MM.1S (cell line): ENCODE measurements at regions not wholly inside any gene's neighbourhood (a gene's known extent, or its start where the extent isn't known, plus 50 kb on each side); places are given as distances from the start of the nearest gene placed in this dataset.

Experiments
- DNase-seq: peaks from one replicate; pipeline ENCODE4 v3.0.0-alpha.2; 2015
- H2AFZ ChIP-seq: fragments of 300-600 bp; sonication (generic); 2 replicates; pipeline ENCODE4 v1.6.0; 2016; ENCODE audit warnings: antibody characterized with exemption, low read length
- H3F3A ChIP-seq: fragments of 300-600 bp; sonication (generic); 2 replicates; pipeline ENCODE4 v1.6.1; 2016; ENCODE audit warnings: mild to moderate bottlenecking, antibody characterized with exemption, low read length, moderate library complexity, mixed read lengths; ENCODE audit not compliant: insufficient read depth
- H3K27ac ChIP-seq: fragments of 300-600 bp; sonication (generic); 2 replicates; pipeline ENCODE4 v1.5.1; 2016; ENCODE audit warnings: mild to moderate bottlenecking, low read length
- H3K27me3 ChIP-seq: fragments of 300-600 bp; sonication (generic); replicated peaks from 2 replicates; pipeline ENCODE4 v1.6.0; 2016; ENCODE audit warnings: low read length; ENCODE audit not compliant: insufficient read depth
- H3K36me3 ChIP-seq: fragments of 300-600 bp; sonication (generic); replicated peaks from 2 replicates; pipeline ENCODE4 v1.6.1; 2016; ENCODE audit warnings: mild to moderate bottlenecking, low read length, mixed read lengths; ENCODE audit not compliant: insufficient read depth
- H3K4me1 ChIP-seq: fragments of 300-600 bp; sonication (generic); 2 replicates; pipeline ENCODE4 v1.6.1; 2016; ENCODE audit warnings: low read length, mixed read lengths
- H3K4me2 ChIP-seq: fragments of 300-600 bp; sonication (generic); 2 replicates; pipeline ENCODE4 v1.6.0; 2016; ENCODE audit warnings: low read depth, low read length
- H3K4me3 ChIP-seq: fragments of 300-600 bp; sonication (generic); 2 replicates; pipeline ENCODE4 v1.5.1; 2016; ENCODE audit warnings: low read length, mixed read lengths
- H3K79me2 ChIP-seq: fragments of 300-600 bp; sonication (generic); 2 replicates; pipeline ENCODE4 v1.6.1; 2016; ENCODE audit warnings: mixed run types, low read length, mixed read lengths
- H3K9ac ChIP-seq: fragments of 300-600 bp; sonication (generic); 2 replicates; pipeline ENCODE4 v1.6.1; 2016; ENCODE audit warnings: low read length, mixed read lengths
- H3K9me2 ChIP-seq: fragments of 300-600 bp; sonication (generic); replicated peaks from 2 replicates; pipeline ENCODE4 v1.6.1; 2016; ENCODE audit warnings: mild to moderate bottlenecking, low read length, mixed read lengths; ENCODE audit not compliant: insufficient read depth
- H3K9me3 ChIP-seq: fragments of 300-600 bp; sonication (generic); replicated peaks from 2 replicates; pipeline ENCODE4 v1.6.1; 2016; ENCODE audit warnings: mild to moderate bottlenecking, low read length, mixed read lengths; ENCODE audit not compliant: insufficient read depth
- H4K20me1 ChIP-seq: fragments of 300-600 bp; sonication (generic); 2 replicates; pipeline ENCODE4 v1.6.1; 2016; ENCODE audit warnings: mild to moderate bottlenecking, low read length, moderate library complexity, mixed read lengths; ENCODE audit not compliant: insufficient read depth
- CTCF ChIP-seq: fragments of 300-600 bp; sonication (generic); IDR thresholded peaks from 2 replicates; pipeline ENCODE4 v1.5.1; 2016; ENCODE audit warnings: antibody characterized with exemption, low read length, mixed read lengths
- EZH2 ChIP-seq: fragments of 300-600 bp; sonication (generic); optimal IDR thresholded peaks from 2 replicates; pipeline ENCODE3; 2017; ENCODE audit warnings: low read depth, mild to moderate bottlenecking, antibody characterized with exemption, low read length, mixed read lengths
- EZH2phosphoT487 ChIP-seq: fragments of 300-600 bp; sonication (generic); IDR thresholded peaks from 2 replicates; pipeline ENCODE4 v1.6.1; 2018; ENCODE audit warnings: antibody characterized with exemption, low read length

GRCh38 chr9:118640836-118641560 is 728.2 kb downstream of the BRINP1 start:
- Histone ChIP-seq H4K20me1 (no peaks in the 10 kb centered on the region), H2AFZ (no peak overlapping the region), H3K9ac (no peak overlapping the region), H3K79me2 (no peaks in the 10 kb centered on the region), H3K36me3 (no peaks in the 10 kb centered on the region), H3K27ac (no peak overlapping the region), H3K27me3 (no peaks in the 10 kb centered on the region), H3K4me2 (no peak overlapping the region), H3K9me2 (no peaks in the 10 kb centered on the region), H3K4me3 (no peak overlapping the region), H3F3A (no peaks in the 10 kb centered on the region), H3K4me1 (no peaks in the 10 kb centered on the region), H3K9me3 (no peaks in the 10 kb centered on the region; the same call in 1 of the 2 replicates)
- TF ChIP-seq EZH2phosphoT487 = no peak
- TF ChIP-seq EZH2 = no peak
- TF ChIP-seq CTCF = no peak
- no peak for DNase-seq

- Histone ChIP-seq H3F3A (no peaks in the 10 kb centered on the region), H3K9ac (no peak overlapping the region), H3K27ac (no peak overlapping the region), H3K9me3 (no peaks in the 10 kb centered on the region; the same call in 1 of the 2 replicates), H3K4me3 (no peak overlapping the region), H3K79me2 (no peaks in the 10 kb centered on the region), H3K36me3 (no peaks in the 10 kb centered on the region), H2AFZ (no peak overlapping the region), H3K4me1 (no peaks in the 10 kb centered on the region), H3K27me3 (no peaks in the 10 kb centered on the region), H4K20me1 (no peaks in the 10 kb centered on the region), H3K4me2 (no peak overlapping the region), H3K9me2 (no peaks in the 10 kb centered on the region)
- TF ChIP-seq EZH2 (no peak), CTCF (no peak), EZH2phosphoT487 (no peak)
- DNase-seq = no peak
Measured at GRCh38 chr9:118643118-118643517, 726.1 kb downstream of the BRINP1 start.

GRCh38 chr9:118644066-118644465 is 725.2 kb downstream of the BRINP1 start:
- TF ChIP-seq EZH2phosphoT487 = no peak
- TF ChIP-seq CTCF = no peak
- TF ChIP-seq EZH2 = no peak
- Histone ChIP-seq H3K36me3 (no peaks in the 10 kb centered on the region), H3K27ac (no peak overlapping the region), H3F3A (no peaks in the 10 kb centered on the region), H3K4me1 (no peaks in the 10 kb centered on the region), H3K4me3 (no peak overlapping the region), H3K4me2 (no peak overlapping the region), H3K79me2 (no peaks in the 10 kb centered on the region), H3K27me3 (no peaks in the 10 kb centered on the region), H4K20me1 (no peaks in the 10 kb centered on the region), H3K9me2 (no peaks in the 10 kb centered on the region), H3K9me3 (no peaks in the 10 kb centered on the region; the same call in 1 of the 2 replicates), H3K9ac (no peak overlapping the region), H2AFZ (no peak overlapping the region)
- DNase-seq = no peak
